HG03520 (cell line): ENCODE measurements at regions not wholly inside any gene's neighbourhood (a gene's known extent, or its start where the extent isn't known, plus 50 kb on each side); places are given as distances from the start of the nearest gene placed in this dataset.
"Not testable (repeated sequence)": the region's sequence is repeated elsewhere in the genome, so short reads cannot be mapped to it uniquely, and the experiment has no call there.

Experiments used
- ATAC-seq: cut with Tn5 transposase; IDR thresholded peaks from one replicate; pipeline ENCODE4 v1.9.1; 2021; ENCODE audit warnings: mild to moderate bottlenecking, moderate library complexity; ENCODE audit not compliant: unreplicated experiment

DNA sequence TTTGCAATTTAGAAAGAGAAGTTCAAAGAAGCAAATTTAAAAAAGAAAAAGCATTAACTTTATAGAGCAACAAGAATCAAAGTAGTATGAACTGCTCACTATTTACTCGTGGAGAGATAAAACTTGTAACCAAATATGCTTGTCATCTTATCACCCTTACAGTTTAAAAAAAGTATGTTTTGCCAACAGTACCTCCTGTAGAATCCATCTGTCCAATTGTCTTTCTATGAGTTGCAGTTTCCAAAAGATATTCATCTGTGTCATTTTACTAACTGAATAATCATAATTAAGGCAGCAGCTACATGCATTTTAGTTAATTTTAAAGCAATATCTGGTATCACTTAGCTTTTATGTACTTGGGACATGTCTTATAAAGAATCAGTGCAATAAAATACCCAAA, 1112.3 kb downstream of the DSC3 start:
- ATAC-seq = no peak

DNA sequence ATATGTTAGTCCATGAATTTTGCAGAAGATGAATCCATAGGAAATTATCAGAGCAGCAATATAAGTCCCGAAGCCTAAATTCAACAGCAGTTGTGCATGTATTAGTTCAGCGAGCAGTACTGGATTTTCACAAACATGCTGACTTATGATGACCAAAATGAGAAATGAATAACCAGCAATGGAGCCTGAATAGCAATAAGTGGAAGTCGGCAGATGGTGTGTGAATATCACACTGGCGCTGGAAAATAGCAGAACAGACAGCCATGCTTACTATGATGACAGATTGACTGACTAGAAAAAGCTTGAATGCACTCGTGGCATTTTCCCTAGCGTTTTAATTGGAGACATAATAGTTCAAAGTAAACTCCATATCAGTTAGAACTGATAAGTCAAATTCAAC, 1114.5 kb downstream of the DSC3 start:
- ATAC-seq = no peak

DNA sequence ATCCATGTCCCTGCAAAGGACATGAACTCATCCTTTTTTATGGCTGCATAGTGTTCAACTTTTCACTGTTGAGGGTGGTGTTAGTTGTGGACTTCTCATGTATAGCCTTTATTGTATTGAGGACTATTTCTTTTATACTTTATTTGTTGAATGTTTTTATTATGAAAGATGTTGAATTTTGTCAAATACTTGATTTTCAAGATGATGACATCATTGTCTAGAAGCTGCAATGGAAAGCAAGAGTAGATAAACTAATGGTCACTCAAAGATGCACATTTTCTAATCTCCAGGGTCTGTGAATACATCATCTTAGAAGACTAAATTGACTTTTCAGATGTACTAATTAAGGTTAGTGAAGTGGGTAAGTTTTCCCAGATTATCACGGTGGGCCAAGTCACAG, 1117.0 kb downstream of the DSC3 start:
- no peak for ATAC-seq

GRCh38 chr18:29912351-29912750, 1130.2 kb downstream of the DSC3 start:
- no peak for ATAC-seq

DNA sequence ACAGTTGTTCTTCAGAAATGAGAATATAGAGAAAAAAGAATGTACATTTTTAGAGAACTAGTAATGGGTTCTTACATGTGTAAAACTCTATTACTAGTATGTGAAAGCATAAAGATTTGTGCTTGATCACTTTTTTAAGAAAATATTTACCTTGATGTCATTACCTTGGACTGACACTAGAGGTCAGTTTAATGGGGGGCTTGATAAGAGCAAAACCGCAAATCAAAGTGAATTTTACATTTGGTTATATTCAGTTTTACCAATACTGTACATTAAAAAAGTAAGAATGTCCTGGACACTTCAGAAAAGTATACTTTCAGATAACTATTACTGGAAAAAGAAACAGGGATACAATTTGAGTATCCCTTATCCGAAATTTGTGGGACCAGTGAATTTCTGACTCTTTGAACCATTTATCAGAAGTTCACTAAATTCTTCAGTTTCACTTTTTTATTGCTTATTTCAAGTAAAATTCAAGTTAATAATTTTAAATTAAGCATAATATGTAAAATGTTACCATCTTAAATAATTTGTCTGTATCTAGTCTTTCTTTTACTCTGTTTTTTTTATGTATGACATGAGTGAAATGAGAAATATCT, 1149.5 kb downstream of the DSC3 start:
- ATAC-seq = no peak

GRCh38 chr18:29883114-29883513, 1159.4 kb downstream of the DSC3 start:
- ATAC-seq = no peak

DNA sequence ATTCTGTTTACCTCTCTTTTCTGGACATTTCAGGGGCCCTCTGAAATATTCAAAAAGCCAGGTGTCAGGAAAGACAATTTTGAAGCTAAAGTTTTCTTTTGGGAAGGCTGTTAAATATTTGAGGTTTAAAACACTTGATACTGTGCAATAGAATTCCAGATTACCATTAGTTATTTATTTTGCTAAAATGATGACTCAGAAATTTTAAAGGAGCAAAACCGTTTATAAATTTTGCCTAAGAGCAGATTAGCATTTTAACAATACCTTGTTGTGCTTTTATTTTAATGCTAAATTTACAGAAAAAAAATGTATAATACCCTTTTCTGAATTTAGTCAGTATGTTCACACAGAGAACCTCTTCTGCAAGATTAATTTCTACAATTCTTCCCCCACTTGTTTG, 1159.9 kb downstream of the DSC3 start:
- ATAC-seq = no peak

GRCh38 chr18:29879763-29880162, 1162.8 kb downstream of the DSC3 start:
- no peak for ATAC-seq

DNA sequence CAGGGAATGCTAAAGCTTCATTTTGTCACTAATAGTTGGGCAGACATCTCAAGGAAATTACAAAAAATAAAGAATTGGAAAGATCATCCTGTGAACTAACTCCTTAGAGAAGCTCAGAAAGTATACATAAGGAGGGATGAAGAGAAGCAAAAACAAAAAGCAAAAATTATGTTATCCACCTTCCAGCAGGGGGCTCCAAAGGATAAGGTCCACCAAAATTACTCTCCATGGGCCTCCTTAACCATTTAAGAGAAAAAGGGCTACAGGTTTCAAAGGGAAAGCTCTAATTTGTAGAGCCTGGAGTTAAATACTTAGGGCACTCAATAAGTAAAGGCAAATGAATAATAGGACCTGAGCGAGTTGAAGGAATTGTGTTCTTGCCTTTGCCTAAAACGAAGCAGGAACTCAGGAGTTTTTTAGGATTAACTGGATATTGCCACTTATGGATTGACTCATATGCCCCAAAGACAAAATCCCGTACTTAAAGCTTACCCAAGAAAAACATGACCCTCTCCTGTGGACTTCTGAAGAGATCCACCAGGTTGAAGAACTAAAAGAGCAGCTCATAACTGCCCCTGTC, 1167.9 kb downstream of the DSC3 start:
- no peak for ATAC-seq

- ATAC-seq = no peak
These were observed 1169.3 kb downstream of the DSC3 start for GRCh38 chr18:29873211-29873610.

DNA sequence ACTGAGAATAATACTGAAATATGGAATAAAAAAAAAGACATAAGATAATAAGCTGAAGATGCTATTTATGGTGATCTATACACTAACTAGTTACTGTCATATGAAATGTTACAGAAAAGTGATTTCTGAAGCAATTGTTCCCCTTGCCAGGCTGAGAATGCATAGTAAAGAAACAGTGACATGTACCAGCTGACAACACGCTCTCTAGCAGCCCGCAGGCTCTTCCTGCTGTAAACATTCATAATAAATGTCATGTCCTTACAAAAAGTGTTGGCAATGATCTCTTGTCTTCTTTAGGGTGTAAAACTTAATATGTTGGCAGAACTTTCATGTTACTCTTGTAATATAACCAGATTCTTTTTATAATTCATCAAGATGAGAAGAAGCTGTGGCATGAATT, 1171.3 kb downstream of the DSC3 start:
- ATAC-seq = no peak

DNA sequence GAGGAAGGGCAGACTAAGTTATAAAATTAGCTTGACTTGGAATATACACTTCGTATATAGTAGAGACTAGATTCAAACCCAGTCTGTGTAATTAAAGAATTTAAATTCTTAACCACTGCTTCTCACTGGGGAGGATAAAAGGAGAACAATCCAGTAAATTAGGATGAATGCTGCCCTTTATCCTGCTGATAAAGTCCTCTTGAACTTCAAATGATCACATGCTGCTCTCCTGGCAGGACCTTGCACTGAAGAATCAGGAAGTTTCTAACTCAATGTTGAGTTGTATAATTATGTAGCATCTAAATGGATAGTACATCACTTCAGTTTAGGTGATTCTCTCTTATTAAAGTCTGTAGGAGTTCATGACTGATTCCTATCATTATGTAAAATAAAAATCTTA, 1179.7 kb downstream of the DSC3 start:
- no peak for ATAC-seq

GRCh38 chr18:29855637-29856036, 1186.9 kb downstream of the DSC3 start:
- ATAC-seq = no peak

DNA sequence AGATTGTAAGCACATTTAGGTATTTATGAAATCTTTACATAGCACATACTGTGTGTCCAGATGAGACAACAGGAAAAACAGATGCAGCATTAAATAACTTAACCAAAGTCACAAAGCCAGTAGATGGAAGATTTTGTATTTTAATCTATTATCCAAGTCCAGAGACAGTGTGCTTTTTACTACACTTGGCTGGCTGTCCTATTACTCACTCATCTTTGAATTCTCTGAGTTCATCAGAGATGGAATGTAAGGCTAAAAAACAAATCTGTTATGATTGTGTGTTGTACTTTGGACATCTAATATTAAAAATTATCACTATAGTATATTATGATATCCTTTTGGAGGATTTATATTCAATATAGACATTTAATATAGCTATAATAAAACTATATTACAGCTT, 1189.4 kb downstream of the DSC3 start:
- no peak for ATAC-seq

DNA sequence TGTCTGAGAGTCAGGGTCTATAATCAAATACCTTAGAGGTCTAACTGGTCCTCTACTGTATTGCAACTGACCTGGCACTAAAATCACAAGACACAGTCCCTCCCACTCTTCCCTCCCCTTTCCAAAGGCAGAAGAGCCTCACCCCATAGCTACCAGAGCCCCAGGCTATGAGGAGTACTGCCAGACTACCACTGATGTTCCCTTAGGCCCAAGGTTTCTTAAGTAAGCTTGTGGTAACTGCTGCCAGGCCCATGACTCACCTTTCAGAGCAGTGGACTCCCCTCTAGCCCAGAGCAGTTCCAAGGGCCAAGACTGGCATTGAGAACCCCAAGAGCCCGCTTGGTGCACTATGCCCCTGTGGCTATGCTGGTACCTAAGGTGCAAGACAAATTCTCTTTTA, 1193.4 kb downstream of the DSC3 start:
- no peak for ATAC-seq

- ATAC-seq = no peak
These were observed 1200.9 kb downstream of the DSC3 start for GRCh38 chr18:29841631-29842030.

DNA sequence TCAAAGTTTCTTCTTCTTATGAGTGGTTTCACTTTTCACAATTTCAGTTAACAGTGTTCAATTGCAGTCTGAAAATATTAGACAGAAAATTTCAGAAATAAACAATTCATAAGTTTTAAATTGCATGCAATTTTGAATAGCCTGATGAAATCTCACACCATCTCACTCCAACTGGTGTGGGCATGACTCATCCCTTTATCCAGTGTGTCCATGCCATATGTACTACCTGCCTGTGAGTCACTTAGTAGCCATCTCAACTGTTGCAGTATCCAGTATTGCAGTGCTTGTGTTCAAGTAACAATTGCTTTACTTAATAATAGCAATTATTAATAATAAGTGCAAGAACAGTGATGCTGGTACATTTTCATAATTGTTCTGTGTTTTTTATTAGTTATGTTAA, 1202.5 kb downstream of the DSC3 start:
- ATAC-seq = no peak

- not testable (repeated sequence) for ATAC-seq
These were observed 1203.6 kb downstream of the DSC3 start for GRCh38 chr18:29838961-29839360.

GRCh38 chr18:29838556-29838955, 1204.0 kb downstream of the DSC3 start:
- ATAC-seq = no peak

DNA sequence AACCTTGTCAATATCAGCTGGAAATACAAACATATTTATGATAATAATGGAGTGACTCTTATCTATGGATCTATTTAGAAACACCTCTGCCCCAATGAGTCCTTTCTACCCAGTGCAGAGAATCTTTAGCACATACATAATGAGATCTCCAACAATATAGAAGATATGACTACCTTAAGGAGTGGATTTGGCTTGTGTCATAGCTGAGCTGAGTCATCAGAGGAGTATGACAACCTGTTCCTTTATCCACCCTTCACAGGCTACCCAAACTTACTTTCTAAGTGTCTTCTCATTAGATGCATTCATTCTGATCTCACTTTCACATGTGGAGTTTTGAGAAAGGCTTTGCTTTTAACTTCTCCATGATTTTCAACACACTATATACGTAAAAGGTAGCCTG, 1218.9 kb downstream of the DSC3 start:
- no peak for ATAC-seq

DNA sequence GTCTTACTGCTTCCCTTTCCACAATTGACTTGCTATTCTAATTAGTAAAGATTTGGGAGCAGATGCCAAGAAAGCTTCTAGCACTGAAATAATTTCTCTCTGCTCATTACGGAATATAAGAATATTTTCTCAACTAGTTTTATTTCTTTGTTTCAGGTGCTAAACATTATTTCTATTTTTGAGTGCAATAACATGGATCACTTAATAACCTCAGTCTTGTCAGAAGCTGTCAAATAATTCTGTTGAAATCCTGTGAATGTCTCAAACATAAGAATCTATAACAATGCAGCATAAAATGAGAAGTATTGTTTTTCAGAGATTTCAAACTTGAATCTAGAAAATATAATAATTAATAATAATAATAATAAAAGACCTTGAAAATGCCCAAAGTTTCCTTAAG, 1221.0 kb downstream of the DSC3 start:
- no peak for ATAC-seq

- no peak for ATAC-seq
These were observed 1231.0 kb downstream of the DSC3 start for GRCh38 chr18:29811519-29811918.

- no peak for ATAC-seq
These were observed 1261.7 kb downstream of the DSC3 start for GRCh38 chr18:29780816-29781215.
